Adrenal gland (tissue), 9 donors: ENCODE measurements at regions not wholly inside any gene's neighbourhood (a gene's known extent, or its start where the extent isn't known, plus 50 kb on each side); places are given as distances from the start of the nearest gene placed in this dataset.
"Not testable (repeated sequence)": the region's sequence is repeated elsewhere in the genome, so short reads cannot be mapped to it uniquely, and the experiment has no call there.

Experiments
- DNase-seq, 7 donors: peaks; one replicate each; pipeline ENCODE4 v3.0.0-alpha.2; 2019 to 2020
- H3K27ac ChIP-seq, 5 donors: fragments of 200-600 bp; sonication (generic) in 4 of 5; 1 replicate in 3 of 5; 2 replicates in 2 of 5; pipeline versions ENCODE4 v1.5.1 to v1.8.0; 2016 to 2020; ENCODE audit warnings: mild to moderate bottlenecking in 1 of 5
- H3K27me3 ChIP-seq: fragments of 200-600 bp; 2 replicates; pipeline ENCODE4 v1.8.0; 2021
- H3K36me3 ChIP-seq, 2 donors: fragments of 200-600 bp; replicated peaks in 1 of 2; 1 replicate in 1 of 2; 2 replicates in 1 of 2; pipeline versions ENCODE4 v1.5.1 to v1.8.0; 2018 to 2022
- H3K4me1 ChIP-seq, 2 donors: fragments of 200-600 bp; replicated peaks in 1 of 2; 1 replicate in 1 of 2; 2 replicates in 1 of 2; pipeline versions ENCODE4 v1.5.1 to v1.8.0; 2018 to 2021
- H3K4me3 ChIP-seq, 4 donors: fragments of 200-600 bp; sonication (generic) in 3 of 4; one replicate each; pipeline ENCODE4 v1.5.1; 2016 to 2018
- H3K9me3 ChIP-seq, 3 donors: fragments of 200-600 bp; sonication (generic) in 1 of 3; replicated peaks in 1 of 3; 1 replicate in 2 of 3; 2 replicates in 1 of 3; pipeline versions ENCODE4 v1.5.1 to v1.8.0; 2016 to 2021
- POLR2A ChIP-seq, 2 donors: fragments of 450-650 bp; IDR thresholded peaks; one replicate each; pipeline ENCODE4 v1.6.1; 2017; ENCODE audit warnings: antibody characterized with exemption in 2 of 2, mild to moderate bottlenecking in 2 of 2, moderate library complexity in 1 of 2
- WGBS, 4 donors: extraction: QIAGEN DNeasy Blood & Tissue Kit in 2 of 4; methylation state at CpG; one replicate each; pipeline versions ENCODE4 v1.1.5 to v1.1.7; 2013 to 2017; 5-methylcytosine and 5-hydroxymethylcytosine counted together
- intact Hi-C, 2 donors: fragments of 100-400 bp; cut with DNase I; formaldehyde crosslinking; loops; one replicate each; pipeline versions ENCODE4 v1.14.1 to v1.15.0; 2022 to 2023
- TF ChIP-seq, protein P1 (sequence below), 6 experiments: fragments of 450-650 bp in 4 of 6; fragments of 200-600 bp in 2 of 6; sonication (generic) in 1 of 6; IDR thresholded peaks; 1 replicate in 5 of 6; 2 replicates in 1 of 6; pipeline versions ENCODE4 v1.5.1 to v1.8.0; 2016 to 2021; ENCODE audit warnings: antibody characterized with exemption in 6 of 6, mild to moderate bottlenecking in 2 of 6, moderate library complexity in 1 of 6
- donor health status: healthy with polysubstance abuse.
- donor health status: Bipolar disorder and iron deficiency.
- donor health status: DM: yes; HTN: yes; CAD: no.
- donor health status: DM: no; HTN: no; CAD: no.
- donor health status: DM: no; HTN: no; CAD: no.

DNA sequence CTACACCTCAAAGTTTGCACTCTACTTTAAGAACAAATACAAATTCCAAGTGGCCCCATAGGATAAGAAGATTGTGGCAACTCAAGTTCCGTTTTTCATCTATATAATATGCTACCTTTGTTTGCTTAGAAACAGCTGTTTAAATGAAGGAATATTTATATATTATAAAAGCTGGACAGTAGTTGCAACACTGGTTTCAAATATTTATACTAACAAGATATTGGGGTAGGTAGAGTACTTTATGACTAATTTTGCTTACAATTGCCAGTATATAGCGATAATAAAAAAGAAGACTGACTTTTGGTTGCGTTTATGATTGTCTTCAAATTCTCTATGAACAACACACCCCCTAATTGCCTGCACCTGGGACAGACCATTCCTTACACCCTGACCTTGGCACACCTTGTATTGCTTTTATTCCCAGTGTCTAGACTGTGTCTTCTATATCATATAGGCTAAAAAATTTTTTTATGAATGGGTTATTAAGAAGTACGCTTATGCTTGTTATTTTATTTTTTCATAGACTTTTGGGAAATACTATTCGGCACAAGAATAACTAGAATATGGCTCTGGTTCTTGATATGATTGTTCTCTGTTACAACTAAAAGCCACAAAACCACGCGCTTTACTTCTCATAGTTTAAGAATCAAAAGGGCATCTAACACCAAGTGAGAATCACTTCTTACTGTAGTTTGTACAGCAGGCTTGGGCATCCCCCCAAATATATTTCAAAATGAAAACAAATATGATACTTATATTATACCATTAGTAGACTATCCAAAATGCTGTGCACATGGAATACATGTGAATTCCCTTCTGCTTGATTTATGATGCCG, 455.4 kb upstream of the DCN start:
- H3K4me1 ChIP-seq: no peaks in the 10 kb centered on the region
- DNase-seq: no peak
- TF ChIP-seq POLR2A (IDR thresholded peaks at IDR 0.05): no peak
- TF ChIP-seq, protein P1, sequence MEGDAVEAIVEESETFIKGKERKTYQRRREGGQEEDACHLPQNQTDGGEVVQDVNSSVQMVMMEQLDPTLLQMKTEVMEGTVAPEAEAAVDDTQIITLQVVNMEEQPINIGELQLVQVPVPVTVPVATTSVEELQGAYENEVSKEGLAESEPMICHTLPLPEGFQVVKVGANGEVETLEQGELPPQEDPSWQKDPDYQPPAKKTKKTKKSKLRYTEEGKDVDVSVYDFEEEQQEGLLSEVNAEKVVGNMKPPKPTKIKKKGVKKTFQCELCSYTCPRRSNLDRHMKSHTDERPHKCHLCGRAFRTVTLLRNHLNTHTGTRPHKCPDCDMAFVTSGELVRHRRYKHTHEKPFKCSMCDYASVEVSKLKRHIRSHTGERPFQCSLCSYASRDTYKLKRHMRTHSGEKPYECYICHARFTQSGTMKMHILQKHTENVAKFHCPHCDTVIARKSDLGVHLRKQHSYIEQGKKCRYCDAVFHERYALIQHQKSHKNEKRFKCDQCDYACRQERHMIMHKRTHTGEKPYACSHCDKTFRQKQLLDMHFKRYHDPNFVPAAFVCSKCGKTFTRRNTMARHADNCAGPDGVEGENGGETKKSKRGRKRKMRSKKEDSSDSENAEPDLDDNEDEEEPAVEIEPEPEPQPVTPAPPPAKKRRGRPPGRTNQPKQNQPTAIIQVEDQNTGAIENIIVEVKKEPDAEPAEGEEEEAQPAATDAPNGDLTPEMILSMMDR (IDR thresholded peaks at IDR 0.05): no peak
- 93 to 95% (median 93%) methylated on average over 8 of the region's 8 CpGs for WGBS, 4 donors
- no peaks in the 10 kb centered on the region for H3K27me3 ChIP-seq
- no peaks in the 10 kb centered on the region for H3K9me3 ChIP-seq
- no peak overlapping the region for H3K4me3 ChIP-seq
- H3K36me3 ChIP-seq: no peaks in the 10 kb centered on the region
- intact Hi-C loops: no loop called here
- H3K27ac ChIP-seq: no peak overlapping the region

DNA sequence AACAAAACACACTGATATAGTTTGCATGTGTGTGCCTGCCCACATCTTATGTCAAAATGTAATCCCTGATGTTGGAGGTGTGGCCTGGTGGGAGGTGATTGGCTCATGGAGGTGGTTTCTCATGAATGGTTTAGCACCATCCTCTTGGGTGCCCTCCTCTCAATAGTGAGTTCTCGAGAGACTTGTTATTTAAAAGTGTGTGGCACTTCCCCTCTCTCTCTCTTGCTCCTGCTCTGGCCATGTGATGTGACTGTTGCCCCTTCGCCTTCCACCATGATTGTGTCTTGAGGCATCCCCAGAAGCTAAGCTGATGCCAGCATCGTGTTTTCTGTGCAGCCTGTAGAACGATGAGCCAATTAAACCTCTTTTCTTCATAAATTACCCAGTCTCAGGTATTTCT, 454.1 kb upstream of the DCN start:
- no peak for DNase-seq
- no peaks in the 10 kb centered on the region for H3K4me1 ChIP-seq
- no peak overlapping the region for H3K27ac ChIP-seq
- no peak overlapping the region for H3K4me3 ChIP-seq
- H3K9me3 ChIP-seq: no peaks in the 10 kb centered on the region
- no peaks in the 10 kb centered on the region for H3K36me3 ChIP-seq
- intact Hi-C loops: no loop called here
- 80 to 89% (median 86%) methylated on average over 4 of the region's 4 CpGs for WGBS, 4 donors
- H3K27me3 ChIP-seq: no peaks in the 10 kb centered on the region
- TF ChIP-seq, protein P1 (IDR thresholded peaks at IDR 0.05): no peak
- TF ChIP-seq POLR2A (IDR thresholded peaks at IDR 0.05): no peak

DNA sequence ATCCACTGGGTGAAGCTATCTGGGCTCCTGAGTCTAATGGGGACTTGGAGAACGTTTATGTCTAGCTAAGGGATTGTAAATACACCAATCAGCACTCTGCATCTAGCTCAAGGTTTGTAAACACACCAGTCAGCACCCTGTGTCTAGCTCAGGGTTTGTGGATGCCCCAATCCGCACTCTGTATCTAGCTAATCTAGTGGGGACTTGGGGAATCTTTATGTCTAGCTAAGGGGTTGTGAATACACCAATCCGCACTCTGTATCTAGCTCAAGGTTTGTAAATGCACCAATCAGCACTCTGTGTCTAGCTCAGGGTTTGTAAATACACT, 451.7 kb upstream of the DCN start:
- DNase-seq, intact Hi-C loops, H3K4me3 ChIP-seq, H3K27ac ChIP-seq, H3K36me3 ChIP-seq, H3K4me1 ChIP-seq, H3K27me3 ChIP-seq, H3K9me3 ChIP-seq: not testable (repeated sequence)
- 84 to 100% (median 90%) methylated on average over 2 to 3 of the region's 3 CpGs for WGBS, 4 donors

DNA sequence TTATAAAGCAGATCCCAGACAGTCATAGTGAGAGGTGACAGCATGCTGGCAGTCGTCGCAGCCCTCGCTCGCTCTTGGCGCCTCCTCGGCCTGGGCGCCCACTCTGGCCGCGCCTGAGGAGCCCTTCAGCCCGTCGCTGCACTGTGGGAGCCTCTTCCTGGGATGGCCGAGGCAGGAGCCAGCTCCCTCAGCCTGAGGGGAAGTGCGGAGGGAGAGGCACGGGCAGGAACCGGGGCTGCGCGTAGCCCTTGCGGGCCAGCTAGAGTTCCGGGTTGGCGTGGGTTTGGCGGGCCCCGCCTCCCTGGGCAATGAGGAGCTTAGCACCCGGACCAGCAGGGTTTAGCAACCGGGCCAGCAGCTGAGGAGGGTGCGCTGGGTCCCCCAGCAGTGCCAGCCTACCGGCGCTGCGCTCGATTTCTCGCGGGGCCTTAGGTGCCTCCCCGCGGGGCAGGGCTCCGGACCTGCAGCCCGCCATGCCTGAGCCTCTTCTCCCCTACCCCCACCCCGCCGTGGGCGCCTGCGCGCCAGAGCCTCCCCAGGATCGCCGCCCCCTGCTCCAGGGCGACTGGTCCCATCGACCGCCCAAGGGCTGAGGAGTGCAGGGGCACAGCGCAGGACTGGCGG, 451.2 kb upstream of the DCN start:
- Histone ChIP-seq H3K9me3 (no peaks in the 10 kb centered on the region), H3K4me3 (no peak overlapping the region), H3K27me3 (no peaks in the 10 kb centered on the region), H3K36me3 (no peaks in the 10 kb centered on the region), H3K27ac (no peak overlapping the region), H3K4me1 (peaks cover 0 to 5% of the 10 kb centered on the region in 2 donors)
- WGBS, 4 donors: 97 to 99% (median 98%) methylated on average over 19 to 47 of the region's 47 CpGs
- no peak for DNase-seq
- intact Hi-C loops: no loop called here
- TF ChIP-seq, protein P1 (IDR thresholded peaks at IDR 0.05): no peak
- TF ChIP-seq POLR2A (IDR thresholded peaks at IDR 0.05): no peak

DNA sequence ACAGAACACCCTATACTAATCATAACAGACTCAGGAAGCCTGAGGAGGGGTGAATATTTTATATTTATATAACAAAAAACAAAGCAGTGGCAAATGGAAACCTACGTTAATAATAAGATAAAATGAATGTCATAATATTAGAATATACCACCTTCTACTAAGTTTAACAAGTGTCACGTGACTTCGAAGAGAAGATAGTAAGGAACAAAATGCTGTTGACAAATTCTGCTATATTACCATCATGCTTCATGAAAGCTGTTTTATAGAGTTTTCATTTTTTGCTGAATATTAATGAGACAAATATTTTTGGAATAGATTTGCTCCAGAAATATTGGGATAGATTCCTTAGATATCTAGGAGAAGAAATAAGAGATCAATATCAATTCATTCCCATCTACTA, 450.6 kb upstream of the DCN start:
- peaks cover 0 to 5% of the 10 kb centered on the region in 2 donors for H3K4me1 ChIP-seq
- intact Hi-C loops: no loop called here
- no peaks in the 10 kb centered on the region for H3K9me3 ChIP-seq
- TF ChIP-seq, protein P1 (IDR thresholded peaks at IDR 0.05): no peak
- TF ChIP-seq POLR2A (IDR thresholded peaks at IDR 0.05): no peak
- 89 to 95% (median 92%) methylated on average over 3 of the region's 3 CpGs for whole genome bisulfite sequencing, 4 donors
- no peak overlapping the region for H3K4me3 ChIP-seq
- no peaks in the 10 kb centered on the region for H3K36me3 ChIP-seq
- no peaks in the 10 kb centered on the region for H3K27me3 ChIP-seq
- DNase-seq: no peak
- no peak overlapping the region for H3K27ac ChIP-seq
